H1 (cell line): ENCODE measurements at regions not wholly inside any gene's neighbourhood (a gene's known extent, or its start where the extent isn't known, plus 50 kb on each side); places are given as distances from the start of the nearest gene placed in this dataset.

Experiments
- CREB1 ChIP-seq: IDR thresholded peaks from 2 replicates; pipeline ENCODE4 v1.6.1; 2012; ENCODE audit warnings: inconsistent platforms
- TF ChIP-seq, protein P1 (sequence below): fragments of 300-600 bp; sonication (generic); IDR thresholded peaks from 2 replicates; pipeline ENCODE4 v1.7.1; 2012; ENCODE audit warnings: low read length, moderate library complexity, mild to moderate bottlenecking, inconsistent platforms; ENCODE audit not compliant: insufficient replicate concordance

- TF ChIP-seq, protein P1, sequence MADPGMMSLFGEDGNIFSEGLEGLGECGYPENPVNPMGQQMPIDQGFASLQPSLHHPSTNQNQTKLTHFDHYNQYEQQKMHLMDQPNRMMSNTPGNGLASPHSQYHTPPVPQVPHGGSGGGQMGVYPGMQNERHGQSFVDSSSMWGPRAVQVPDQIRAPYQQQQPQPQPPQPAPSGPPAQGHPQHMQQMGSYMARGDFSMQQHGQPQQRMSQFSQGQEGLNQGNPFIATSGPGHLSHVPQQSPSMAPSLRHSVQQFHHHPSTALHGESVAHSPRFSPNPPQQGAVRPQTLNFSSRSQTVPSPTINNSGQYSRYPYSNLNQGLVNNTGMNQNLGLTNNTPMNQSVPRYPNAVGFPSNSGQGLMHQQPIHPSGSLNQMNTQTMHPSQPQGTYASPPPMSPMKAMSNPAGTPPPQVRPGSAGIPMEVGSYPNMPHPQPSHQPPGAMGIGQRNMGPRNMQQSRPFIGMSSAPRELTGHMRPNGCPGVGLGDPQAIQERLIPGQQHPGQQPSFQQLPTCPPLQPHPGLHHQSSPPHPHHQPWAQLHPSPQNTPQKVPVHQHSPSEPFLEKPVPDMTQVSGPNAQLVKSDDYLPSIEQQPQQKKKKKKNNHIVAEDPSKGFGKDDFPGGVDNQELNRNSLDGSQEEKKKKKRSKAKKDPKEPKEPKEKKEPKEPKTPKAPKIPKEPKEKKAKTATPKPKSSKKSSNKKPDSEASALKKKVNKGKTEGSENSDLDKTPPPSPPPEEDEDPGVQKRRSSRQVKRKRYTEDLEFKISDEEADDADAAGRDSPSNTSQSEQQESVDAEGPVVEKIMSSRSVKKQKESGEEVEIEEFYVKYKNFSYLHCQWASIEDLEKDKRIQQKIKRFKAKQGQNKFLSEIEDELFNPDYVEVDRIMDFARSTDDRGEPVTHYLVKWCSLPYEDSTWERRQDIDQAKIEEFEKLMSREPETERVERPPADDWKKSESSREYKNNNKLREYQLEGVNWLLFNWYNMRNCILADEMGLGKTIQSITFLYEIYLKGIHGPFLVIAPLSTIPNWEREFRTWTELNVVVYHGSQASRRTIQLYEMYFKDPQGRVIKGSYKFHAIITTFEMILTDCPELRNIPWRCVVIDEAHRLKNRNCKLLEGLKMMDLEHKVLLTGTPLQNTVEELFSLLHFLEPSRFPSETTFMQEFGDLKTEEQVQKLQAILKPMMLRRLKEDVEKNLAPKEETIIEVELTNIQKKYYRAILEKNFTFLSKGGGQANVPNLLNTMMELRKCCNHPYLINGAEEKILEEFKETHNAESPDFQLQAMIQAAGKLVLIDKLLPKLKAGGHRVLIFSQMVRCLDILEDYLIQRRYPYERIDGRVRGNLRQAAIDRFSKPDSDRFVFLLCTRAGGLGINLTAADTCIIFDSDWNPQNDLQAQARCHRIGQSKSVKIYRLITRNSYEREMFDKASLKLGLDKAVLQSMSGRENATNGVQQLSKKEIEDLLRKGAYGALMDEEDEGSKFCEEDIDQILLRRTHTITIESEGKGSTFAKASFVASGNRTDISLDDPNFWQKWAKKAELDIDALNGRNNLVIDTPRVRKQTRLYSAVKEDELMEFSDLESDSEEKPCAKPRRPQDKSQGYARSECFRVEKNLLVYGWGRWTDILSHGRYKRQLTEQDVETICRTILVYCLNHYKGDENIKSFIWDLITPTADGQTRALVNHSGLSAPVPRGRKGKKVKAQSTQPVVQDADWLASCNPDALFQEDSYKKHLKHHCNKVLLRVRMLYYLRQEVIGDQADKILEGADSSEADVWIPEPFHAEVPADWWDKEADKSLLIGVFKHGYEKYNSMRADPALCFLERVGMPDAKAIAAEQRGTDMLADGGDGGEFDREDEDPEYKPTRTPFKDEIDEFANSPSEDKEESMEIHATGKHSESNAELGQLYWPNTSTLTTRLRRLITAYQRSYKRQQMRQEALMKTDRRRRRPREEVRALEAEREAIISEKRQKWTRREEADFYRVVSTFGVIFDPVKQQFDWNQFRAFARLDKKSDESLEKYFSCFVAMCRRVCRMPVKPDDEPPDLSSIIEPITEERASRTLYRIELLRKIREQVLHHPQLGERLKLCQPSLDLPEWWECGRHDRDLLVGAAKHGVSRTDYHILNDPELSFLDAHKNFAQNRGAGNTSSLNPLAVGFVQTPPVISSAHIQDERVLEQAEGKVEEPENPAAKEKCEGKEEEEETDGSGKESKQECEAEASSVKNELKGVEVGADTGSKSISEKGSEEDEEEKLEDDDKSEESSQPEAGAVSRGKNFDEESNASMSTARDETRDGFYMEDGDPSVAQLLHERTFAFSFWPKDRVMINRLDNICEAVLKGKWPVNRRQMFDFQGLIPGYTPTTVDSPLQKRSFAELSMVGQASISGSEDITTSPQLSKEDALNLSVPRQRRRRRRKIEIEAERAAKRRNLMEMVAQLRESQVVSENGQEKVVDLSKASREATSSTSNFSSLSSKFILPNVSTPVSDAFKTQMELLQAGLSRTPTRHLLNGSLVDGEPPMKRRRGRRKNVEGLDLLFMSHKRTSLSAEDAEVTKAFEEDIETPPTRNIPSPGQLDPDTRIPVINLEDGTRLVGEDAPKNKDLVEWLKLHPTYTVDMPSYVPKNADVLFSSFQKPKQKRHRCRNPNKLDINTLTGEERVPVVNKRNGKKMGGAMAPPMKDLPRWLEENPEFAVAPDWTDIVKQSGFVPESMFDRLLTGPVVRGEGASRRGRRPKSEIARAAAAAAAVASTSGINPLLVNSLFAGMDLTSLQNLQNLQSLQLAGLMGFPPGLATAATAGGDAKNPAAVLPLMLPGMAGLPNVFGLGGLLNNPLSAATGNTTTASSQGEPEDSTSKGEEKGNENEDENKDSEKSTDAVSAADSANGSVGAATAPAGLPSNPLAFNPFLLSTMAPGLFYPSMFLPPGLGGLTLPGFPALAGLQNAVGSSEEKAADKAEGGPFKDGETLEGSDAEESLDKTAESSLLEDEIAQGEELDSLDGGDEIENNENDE, result no peak
- no peak for TF ChIP-seq CREB1
- TF ChIP-seq, all 59 proteins: peak for 0
These were observed 547.5 kb upstream of the SPRY2 start (continued) for GRCh38 chr13:80888390-80888789.
